ENCODE measurements at regions not wholly inside any gene's neighbourhood (a gene's known extent, or its start where the extent isn't known, plus 50 kb on each side); places are given as distances from the start of the nearest gene placed in this dataset.

- no peak overlapping the region for H3K4me3 ChIP-seq (ENCODE audit: extremely low read depth, insufficient read depth, low read length, poor library complexity, severe bottlenecking)
- no peak overlapping the region for H3K27ac ChIP-seq (ENCODE audit: low read depth, low read length, severe bottlenecking)
- H3K4me1 ChIP-seq (ENCODE audit: control insufficient read depth, insufficient read depth, low read length, poor library complexity, severe bottlenecking) = peaks cover 4% of the 10 kb centered on the region
- no peaks in the 10 kb centered on the region for H3K36me3 ChIP-seq (ENCODE audit: control insufficient read depth, insufficient read depth, low read length)
- 57% methylated on average over 1 of the region's 3 CpGs; no CpG with 5 or more reads in 1 of the 2 experiments for WGBS, 2 experiments (ENCODE audit: insufficient coverage in 2 of 2)
- H3K9me3 ChIP-seq (ENCODE audit: control insufficient read depth, low read length) = no peaks in the 10 kb centered on the region
Observed at GRCh38 chr12:27894309-27894708, 78.2 kb downstream of the PTHLH start.

DNA sequence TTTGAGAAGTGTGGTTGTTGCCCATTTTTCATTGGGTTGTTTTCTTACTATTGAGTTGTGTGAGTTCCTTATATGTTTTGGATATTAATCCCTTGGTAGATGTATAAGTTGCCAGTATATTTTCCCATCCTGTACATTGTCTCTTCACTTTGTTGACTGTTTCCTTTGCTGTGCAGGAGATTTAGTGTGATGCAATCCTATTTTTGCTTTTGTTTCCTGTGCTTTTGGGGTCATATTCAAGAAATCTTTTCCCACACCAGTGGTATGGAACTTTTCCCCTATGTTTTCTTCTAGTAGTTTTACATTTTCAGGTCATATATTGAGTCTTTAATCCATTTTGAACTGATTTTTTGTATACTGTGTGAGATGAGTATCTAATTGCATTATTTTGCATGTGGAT lies 92.8 kb downstream of the PTHLH start:
- no peaks in the 10 kb centered on the region for H3K9me3 ChIP-seq (ENCODE audit: control insufficient read depth, low read length)
- no peaks in the 10 kb centered on the region for H3K4me1 ChIP-seq (ENCODE audit: control insufficient read depth, insufficient read depth, low read length, poor library complexity, severe bottlenecking)
- no peak overlapping the region for H3K27ac ChIP-seq (ENCODE audit: low read depth, low read length, severe bottlenecking)
- no peaks in the 10 kb centered on the region for H3K36me3 ChIP-seq (ENCODE audit: control insufficient read depth, insufficient read depth, low read length)
- no peak overlapping the region for H3K4me3 ChIP-seq (ENCODE audit: extremely low read depth, insufficient read depth, low read length, poor library complexity, severe bottlenecking)

DNA sequence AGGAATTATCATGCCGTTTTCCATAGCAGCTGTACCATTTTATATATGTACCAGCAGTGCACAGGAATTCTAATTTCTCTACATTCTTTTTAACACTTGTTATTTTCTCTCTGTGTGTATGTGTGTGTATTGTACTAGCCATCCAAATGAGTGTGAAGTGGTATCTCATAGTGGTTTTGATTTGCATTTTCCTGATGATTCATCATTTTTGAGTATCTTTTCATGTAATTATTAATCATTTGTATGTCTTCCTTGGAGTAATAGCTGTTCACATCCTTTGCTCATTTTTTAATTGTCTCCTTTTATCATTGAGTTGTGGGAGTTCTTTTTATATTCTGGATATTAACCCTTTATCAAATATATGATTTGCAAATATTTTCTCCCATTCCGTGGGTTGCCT lies 95.6 kb upstream of the MANSC4 start:
- Histone ChIP-seq H3K27ac (ENCODE audit: low read depth, low read length, severe bottlenecking) (no peak overlapping the region), H3K36me3 (ENCODE audit: control insufficient read depth, insufficient read depth, low read length) (no peaks in the 10 kb centered on the region), H3K9me3 (ENCODE audit: control insufficient read depth, low read length) (no peaks in the 10 kb centered on the region), H3K4me3 (ENCODE audit: extremely low read depth, insufficient read depth, low read length, poor library complexity, severe bottlenecking) (no peak overlapping the region), H3K4me1 (ENCODE audit: control insufficient read depth, insufficient read depth, low read length, poor library complexity, severe bottlenecking) (no peaks in the 10 kb centered on the region)
- WGBS, 2 experiments (ENCODE audit: insufficient coverage in 2 of 2) = no CpG with 5 or more reads among the region's 2 CpGs

DNA sequence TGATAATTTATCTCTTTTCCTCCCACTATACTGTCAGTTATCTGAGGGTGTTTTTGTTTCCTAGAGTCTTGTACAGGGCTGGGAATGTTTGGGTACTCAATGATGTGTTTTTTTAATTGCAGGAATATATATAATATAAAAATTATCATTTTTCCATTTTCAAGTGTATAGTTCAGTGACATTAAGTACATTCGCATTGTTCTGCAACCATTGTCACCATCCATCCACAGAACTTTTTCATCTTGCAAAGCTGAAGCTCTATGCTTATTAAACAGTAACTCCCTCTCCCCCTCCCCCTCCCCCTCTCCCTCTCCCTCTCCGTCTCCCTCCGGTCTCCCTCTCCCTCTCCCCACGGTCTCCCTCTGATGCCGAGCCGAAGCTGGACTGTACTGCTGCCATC lies 93.0 kb upstream of the MANSC4 start:
- Histone ChIP-seq H3K4me3 (ENCODE audit: extremely low read depth, insufficient read depth, low read length, poor library complexity, severe bottlenecking) (no peak overlapping the region), H3K9me3 (ENCODE audit: control insufficient read depth, low read length) (no peaks in the 10 kb centered on the region), H3K36me3 (ENCODE audit: control insufficient read depth, insufficient read depth, low read length) (no peaks in the 10 kb centered on the region), H3K27ac (ENCODE audit: low read depth, low read length, severe bottlenecking) (no peak overlapping the region), H3K4me1 (ENCODE audit: control insufficient read depth, insufficient read depth, low read length, poor library complexity, severe bottlenecking) (no peaks in the 10 kb centered on the region)
- 97% methylated on average over 5 of the region's 6 CpGs; no CpG with 5 or more reads in 1 of the 2 experiments for WGBS, 2 experiments (ENCODE audit: insufficient coverage in 2 of 2)

DNA sequence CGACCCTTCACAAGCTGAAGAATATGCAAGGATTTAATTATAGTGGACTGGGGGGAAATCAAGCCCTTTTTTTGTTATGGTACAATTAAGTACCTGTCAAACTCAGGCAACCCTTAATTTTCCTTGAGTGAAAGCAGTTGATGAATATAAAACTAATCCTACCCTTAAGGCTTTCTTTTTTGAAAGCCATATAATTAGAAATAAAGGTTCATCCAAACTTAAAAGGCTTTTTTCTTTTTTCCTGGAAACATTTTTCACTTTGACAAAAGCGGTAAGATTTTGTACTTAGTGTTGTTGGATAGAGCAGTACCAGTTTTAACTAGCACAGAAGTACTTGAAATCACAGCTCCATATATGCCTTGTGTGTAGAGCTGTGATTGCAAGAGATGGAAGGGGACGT lies 91.9 kb upstream of the MANSC4 start:
- WGBS, 2 experiments (ENCODE audit: insufficient coverage in 2 of 2) = 100% methylated on average over 1 of the region's 3 CpGs; no CpG with 5 or more reads in 1 of the 2 experiments
- no peak overlapping the region for H3K27ac ChIP-seq (ENCODE audit: low read depth, low read length, severe bottlenecking)
- H3K4me3 ChIP-seq (ENCODE audit: extremely low read depth, insufficient read depth, low read length, poor library complexity, severe bottlenecking) = no peak overlapping the region
- H3K9me3 ChIP-seq (ENCODE audit: control insufficient read depth, low read length) = no peaks in the 10 kb centered on the region
- no peaks in the 10 kb centered on the region for H3K4me1 ChIP-seq (ENCODE audit: control insufficient read depth, insufficient read depth, low read length, poor library complexity, severe bottlenecking)
- H3K36me3 ChIP-seq (ENCODE audit: control insufficient read depth, insufficient read depth, low read length) = no peaks in the 10 kb centered on the region

DNA sequence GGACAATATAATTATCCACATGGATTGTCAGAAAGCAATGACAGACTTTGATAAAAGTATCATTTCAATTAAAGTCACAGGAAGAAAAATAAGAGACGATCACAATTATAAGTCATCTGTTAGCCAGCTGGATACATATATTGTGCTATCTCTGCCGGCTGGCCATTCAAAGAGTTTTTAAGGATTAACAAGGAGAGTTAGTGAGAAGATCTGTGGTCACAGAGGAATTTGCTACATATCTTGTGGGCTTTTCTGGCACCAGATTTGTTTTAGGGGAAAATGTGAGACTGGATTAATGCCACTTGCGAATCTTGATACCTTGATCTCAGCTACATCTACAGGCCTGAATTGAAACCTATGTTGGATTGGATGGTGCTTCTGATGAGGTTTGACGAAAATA lies 90.9 kb upstream of the MANSC4 start:
- no peaks in the 10 kb centered on the region for H3K9me3 ChIP-seq (ENCODE audit: control insufficient read depth, low read length)
- no peak overlapping the region for H3K4me3 ChIP-seq (ENCODE audit: extremely low read depth, insufficient read depth, low read length, poor library complexity, severe bottlenecking)
- H3K36me3 ChIP-seq (ENCODE audit: control insufficient read depth, insufficient read depth, low read length) = no peaks in the 10 kb centered on the region
- no peak overlapping the region for H3K27ac ChIP-seq (ENCODE audit: low read depth, low read length, severe bottlenecking)
- WGBS, 2 experiments (ENCODE audit: insufficient coverage in 2 of 2) = 83 to 100% methylated on average over 1 to 2 of the region's 4 CpGs
- no peaks in the 10 kb centered on the region for H3K4me1 ChIP-seq (ENCODE audit: control insufficient read depth, insufficient read depth, low read length, poor library complexity, severe bottlenecking)

DNA sequence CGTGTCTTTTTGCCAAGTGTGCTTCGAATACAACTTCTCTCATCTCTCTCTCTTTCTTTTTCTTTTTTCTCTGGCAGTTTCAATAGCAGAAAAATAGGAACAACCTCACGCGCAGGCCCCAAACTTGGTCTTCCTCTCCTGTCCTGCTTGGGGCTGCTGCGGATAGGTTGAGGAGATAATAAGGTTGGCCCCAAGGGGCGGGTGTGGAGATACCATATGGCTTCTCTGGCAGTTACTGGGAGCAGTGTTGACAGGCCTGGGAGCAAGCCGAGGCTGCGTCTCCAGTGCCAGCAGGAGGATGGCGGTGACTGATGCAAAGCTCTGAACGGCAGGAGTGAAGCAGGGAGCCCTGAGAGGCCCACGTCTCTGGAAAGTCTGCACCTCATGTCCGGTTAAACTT lies 89.5 kb upstream of the MANSC4 start:
- H3K27ac ChIP-seq (ENCODE audit: low read depth, low read length, severe bottlenecking) = no peak overlapping the region
- no peaks in the 10 kb centered on the region for H3K9me3 ChIP-seq (ENCODE audit: control insufficient read depth, low read length)
- no peaks in the 10 kb centered on the region for H3K4me1 ChIP-seq (ENCODE audit: control insufficient read depth, insufficient read depth, low read length, poor library complexity, severe bottlenecking)
- H3K4me3 ChIP-seq (ENCODE audit: extremely low read depth, insufficient read depth, low read length, poor library complexity, severe bottlenecking) = no peak overlapping the region
- no peaks in the 10 kb centered on the region for H3K36me3 ChIP-seq (ENCODE audit: control insufficient read depth, insufficient read depth, low read length)
- 93 to 95% methylated on average over 6 to 8 of the region's 12 CpGs for WGBS, 2 experiments (ENCODE audit: insufficient coverage in 2 of 2)

DNA sequence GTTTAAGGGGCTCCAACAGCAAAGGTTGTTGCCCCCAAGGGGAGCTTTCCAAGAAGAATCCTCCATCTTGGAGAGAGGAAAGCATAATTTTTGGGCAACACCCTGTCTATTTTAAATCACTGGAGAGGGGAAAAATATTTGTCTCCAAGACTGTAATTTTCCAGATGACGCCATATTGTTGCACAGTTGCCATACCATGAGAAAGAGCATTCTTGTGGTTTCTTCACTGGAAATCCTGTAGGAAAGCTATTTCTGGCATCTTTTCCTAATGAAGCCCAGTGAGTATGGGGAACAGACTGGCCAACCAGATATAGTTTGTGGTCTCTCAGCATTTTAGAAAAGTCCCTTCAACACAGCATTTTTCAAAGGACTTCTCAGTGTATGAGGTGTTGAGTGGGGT lies 88.1 kb upstream of the MANSC4 start:
- WGBS, 2 experiments (ENCODE audit: insufficient coverage in 2 of 2) = 81 to 100% methylated on average over 1 of the region's 1 CpG
- Histone ChIP-seq H3K9me3 (ENCODE audit: control insufficient read depth, low read length) (no peaks in the 10 kb centered on the region), H3K36me3 (ENCODE audit: control insufficient read depth, insufficient read depth, low read length) (no peaks in the 10 kb centered on the region), H3K27ac (ENCODE audit: low read depth, low read length, severe bottlenecking) (no peak overlapping the region), H3K4me1 (ENCODE audit: control insufficient read depth, insufficient read depth, low read length, poor library complexity, severe bottlenecking) (no peaks in the 10 kb centered on the region), H3K4me3 (ENCODE audit: extremely low read depth, insufficient read depth, low read length, poor library complexity, severe bottlenecking) (no peak overlapping the region)

- Histone ChIP-seq H3K4me3 (ENCODE audit: extremely low read depth, insufficient read depth, low read length, poor library complexity, severe bottlenecking) (no peak overlapping the region), H3K27ac (ENCODE audit: low read depth, low read length, severe bottlenecking) (no peak overlapping the region), H3K9me3 (ENCODE audit: control insufficient read depth, low read length) (no peaks in the 10 kb centered on the region), H3K4me1 (ENCODE audit: control insufficient read depth, insufficient read depth, low read length, poor library complexity, severe bottlenecking) (no peaks in the 10 kb centered on the region), H3K36me3 (ENCODE audit: control insufficient read depth, insufficient read depth, low read length) (no peaks in the 10 kb centered on the region)
- WGBS, 2 experiments (ENCODE audit: insufficient coverage in 2 of 2) = 89 to 94% methylated on average over 4 to 10 of the region's 11 CpGs
Observed at GRCh38 chr12:27866373-27867101, 86.5 kb upstream of the MANSC4 start.

GRCh38 chr12:27865421-27865820 lies 85.4 kb upstream of the MANSC4 start:
- Histone ChIP-seq H3K27ac (ENCODE audit: low read depth, low read length, severe bottlenecking) (no peak overlapping the region), H3K9me3 (ENCODE audit: control insufficient read depth, low read length) (no peaks in the 10 kb centered on the region), H3K4me1 (ENCODE audit: control insufficient read depth, insufficient read depth, low read length, poor library complexity, severe bottlenecking) (no peaks in the 10 kb centered on the region), H3K4me3 (ENCODE audit: extremely low read depth, insufficient read depth, low read length, poor library complexity, severe bottlenecking) (no peak overlapping the region), H3K36me3 (ENCODE audit: control insufficient read depth, insufficient read depth, low read length) (no peaks in the 10 kb centered on the region)
- WGBS, 2 experiments (ENCODE audit: insufficient coverage in 2 of 2) = 100% methylated on average over 1 of the region's 3 CpGs; no CpG with 5 or more reads in 1 of the 2 experiments

DNA sequence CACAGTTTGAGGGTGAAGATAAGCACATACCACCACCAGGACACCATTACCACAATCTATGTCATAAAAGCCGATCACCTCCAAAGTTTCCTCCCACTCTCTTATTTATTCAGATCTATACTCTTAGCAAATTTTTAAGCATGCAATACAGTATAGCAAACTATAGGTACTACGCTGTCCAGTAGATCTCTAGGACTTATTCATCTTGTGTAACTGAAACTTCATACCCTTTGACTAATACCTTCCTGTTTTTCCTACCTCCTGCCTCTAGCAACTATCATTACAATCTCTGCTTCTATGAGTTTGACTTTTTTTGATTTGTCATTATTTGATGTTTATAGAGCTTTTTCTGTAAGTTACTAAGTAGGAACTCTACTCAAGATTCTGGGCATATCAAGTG lies 84.5 kb upstream of the MANSC4 start:
- 94 to 100% methylated on average over 1 to 2 of the region's 2 CpGs for WGBS, 2 experiments (ENCODE audit: insufficient coverage in 2 of 2)
- no peaks in the 10 kb centered on the region for H3K36me3 ChIP-seq (ENCODE audit: control insufficient read depth, insufficient read depth, low read length)
- H3K27ac ChIP-seq (ENCODE audit: low read depth, low read length, severe bottlenecking) = no peak overlapping the region
- H3K4me1 ChIP-seq (ENCODE audit: control insufficient read depth, insufficient read depth, low read length, poor library complexity, severe bottlenecking) = peaks cover 2% of the 10 kb centered on the region
- H3K4me3 ChIP-seq (ENCODE audit: extremely low read depth, insufficient read depth, low read length, poor library complexity, severe bottlenecking) = no peak overlapping the region
- H3K9me3 ChIP-seq (ENCODE audit: control insufficient read depth, low read length) = no peaks in the 10 kb centered on the region
